ENCODE measurements at regions not wholly inside any gene's neighbourhood (a gene's known extent, or its start where the extent isn't known, plus 50 kb on each side); places are given as distances from the start of the nearest gene placed in this dataset.

DNA sequence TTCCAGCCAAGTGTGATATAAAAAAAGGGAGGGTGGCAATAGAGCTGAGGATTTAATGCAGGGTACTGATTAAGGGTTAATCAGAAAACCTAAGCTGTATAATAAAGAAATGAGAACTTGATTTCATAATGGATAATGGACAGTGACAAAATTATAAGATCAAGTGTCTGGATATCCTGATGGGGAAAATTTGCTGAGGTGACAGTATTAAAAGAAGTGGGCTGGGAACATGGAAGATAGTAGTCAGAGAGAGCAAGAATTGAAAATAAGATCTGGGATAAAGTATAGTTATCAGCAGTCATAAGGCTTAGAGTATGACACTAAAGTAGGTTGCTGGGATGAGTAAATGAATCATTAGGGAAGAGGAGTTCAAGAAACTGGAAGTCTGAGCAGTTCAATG is 627.3 kb upstream of the RGS18 start:
- Histone ChIP-seq H3K4me3 (no peak overlapping the region), H4K20me1 (replicated peaks; ENCODE audit: control insufficient read depth, insufficient read depth, low read length) (no peaks in the 10 kb centered on the region), H3K4me2 (ENCODE audit: insufficient read depth, low read length) (no peak overlapping the region), H3K27me3 (ENCODE audit: control insufficient read depth in 2 of 2, insufficient read depth in 2 of 2, low read length in 2 of 2) (no peaks in the 10 kb centered on the region), H3K9me1 (ENCODE audit: control insufficient read depth, insufficient read depth, low read length) (no peaks in the 10 kb centered on the region), H3K4me1 (replicated peaks in 1 of 2; ENCODE audit: control insufficient read depth in 2 of 2, insufficient read depth in 2 of 2, low read length in 2 of 2) (no peaks in the 10 kb centered on the region), H3K9me3 (replicated peaks; ENCODE audit: control insufficient read depth, insufficient read depth, low read depth, low read length) (no peaks in the 10 kb centered on the region; the same call in 1 of the 2 replicates), H2AFZ (ENCODE audit: low read depth, low read length) (no peak overlapping the region), H3K27ac (ENCODE audit: extremely low read depth, low read depth, low read length) (no peak overlapping the region), H3K36me3 (ENCODE audit: control insufficient read depth, insufficient read depth, low read length) (no peaks in the 10 kb centered on the region), H3K79me2 (ENCODE audit: control insufficient read depth, insufficient read depth, low read length) (no peaks in the 10 kb centered on the region), H3K9ac (ENCODE audit: insufficient read depth in 1 of 2, low read depth in 2 of 2, low read length in 2 of 2) (no peak overlapping the region)
- BruUV-seq (replicated peaks), result no TSS peak
- ATAC-seq (no peak), DNase-seq (ENCODE audit: extremely low read depth in 1 of 4, low spot score in 3 of 4) (no peak), FAIRE-seq (no peak)
- ChIA-PET CTCF (ENCODE audit: low intra/inter-chr PET ratio) (no interaction called here), POLR2A (no interaction called here)
- in situ Hi-C loops (cut with MboI) (no loop called here), intact Hi-C loops (cut with micrococcal nuclease) (no loop called here)
- TF ChIP-seq, protein P1, sequence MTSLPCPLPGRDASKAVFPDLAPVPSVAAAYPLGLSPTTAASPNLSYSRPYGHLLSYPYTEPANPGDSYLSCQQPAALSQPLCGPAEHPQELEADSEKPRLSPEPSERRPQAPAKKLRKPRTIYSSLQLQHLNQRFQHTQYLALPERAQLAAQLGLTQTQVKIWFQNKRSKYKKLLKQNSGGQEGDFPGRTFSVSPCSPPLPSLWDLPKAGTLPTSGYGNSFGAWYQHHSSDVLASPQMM (CRISPR knock-in tag; IDR thresholded peaks at IDR 0.05), result no peak
- TF ChIP-seq ZNF408 (CRISPR knock-in tag; IDR thresholded peaks at IDR 0.05; ENCODE audit: low read depth) (no peak), CCAR2 (IDR thresholded peaks at IDR 0.05; ENCODE audit: low read depth, low read length) (no peak), MAFG (tag; conservative IDR thresholded peaks at IDR 0.05) (peak; percentile 76), SAFB (IDR thresholded peaks at IDR 0.05; ENCODE audit: borderline replicate concordance, low read depth, low read length) (no peak), HMGN3 (IDR thresholded peaks at IDR 0.05; ENCODE audit: borderline replicate concordance, extremely low read depth, insufficient read length, low read depth, low read length) (no peak)
- TF ChIP-seq, protein P2, sequence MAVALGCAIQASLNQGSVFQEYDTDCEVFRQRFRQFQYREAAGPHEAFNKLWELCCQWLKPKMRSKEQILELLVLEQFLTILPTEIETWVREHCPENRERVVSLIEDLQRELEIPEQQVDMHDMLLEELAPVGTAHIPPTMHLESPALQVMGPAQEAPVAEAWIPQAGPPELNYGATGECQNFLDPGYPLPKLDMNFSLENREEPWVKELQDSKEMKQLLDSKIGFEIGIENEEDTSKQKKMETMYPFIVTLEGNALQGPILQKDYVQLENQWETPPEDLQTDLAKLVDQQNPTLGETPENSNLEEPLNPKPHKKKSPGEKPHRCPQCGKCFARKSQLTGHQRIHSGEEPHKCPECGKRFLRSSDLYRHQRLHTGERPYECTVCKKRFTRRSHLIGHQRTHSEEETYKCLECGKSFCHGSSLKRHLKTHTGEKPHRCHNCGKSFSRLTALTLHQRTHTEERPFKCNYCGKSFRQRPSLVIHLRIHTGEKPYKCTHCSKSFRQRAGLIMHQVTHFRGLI (CRISPR knock-in tag; IDR thresholded peaks at IDR 0.05), result no peak
- TF ChIP-seq, protein P3, sequence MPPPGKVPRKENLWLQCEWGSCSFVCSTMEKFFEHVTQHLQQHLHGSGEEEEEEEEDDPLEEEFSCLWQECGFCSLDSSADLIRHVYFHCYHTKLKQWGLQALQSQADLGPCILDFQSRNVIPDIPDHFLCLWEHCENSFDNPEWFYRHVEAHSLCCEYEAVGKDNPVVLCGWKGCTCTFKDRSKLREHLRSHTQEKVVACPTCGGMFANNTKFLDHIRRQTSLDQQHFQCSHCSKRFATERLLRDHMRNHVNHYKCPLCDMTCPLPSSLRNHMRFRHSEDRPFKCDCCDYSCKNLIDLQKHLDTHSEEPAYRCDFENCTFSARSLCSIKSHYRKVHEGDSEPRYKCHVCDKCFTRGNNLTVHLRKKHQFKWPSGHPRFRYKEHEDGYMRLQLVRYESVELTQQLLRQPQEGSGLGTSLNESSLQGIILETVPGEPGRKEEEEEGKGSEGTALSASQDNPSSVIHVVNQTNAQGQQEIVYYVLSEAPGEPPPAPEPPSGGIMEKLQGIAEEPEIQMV (tag; conservative IDR thresholded peaks at IDR 0.05; ENCODE audit: low read depth), result no peak
